SK-N-SH (cell line): ENCODE measurements at regions not wholly inside any gene's neighbourhood (a gene's known extent, or its start where the extent isn't known, plus 50 kb on each side); places are given as distances from the start of the nearest gene placed in this dataset.

Experiments used
- CTCF ChIP-seq: fragments of 200-600 bp; sonication (generic); IDR thresholded peaks from 2 replicates; pipeline ENCODE4 v1.6.1; 2017; ENCODE audit warnings: antibody characterized with exemption, mild to moderate bottlenecking, moderate library complexity
- GATA2 ChIP-seq: sonication (generic); formaldehyde crosslinking; IDR thresholded peaks from 2 replicates; pipeline ENCODE4 v1.5.0; 2020; ENCODE audit warnings: mild to moderate bottlenecking, missing genetic modification reagents
- YY1 ChIP-seq: IDR thresholded peaks from 2 replicates; pipeline ENCODE4 v1.4.0; 2012; ENCODE audit warnings: low read depth, mild to moderate bottlenecking
- TF ChIP-seq, protein P1 (sequence below): fragments of 150-350 bp; IDR thresholded peaks from 2 replicates; pipeline ENCODE4 v1.6.1; 2017; ENCODE audit warnings: antibody characterized with exemption, low read length, low read depth, borderline replicate concordance

DNA sequence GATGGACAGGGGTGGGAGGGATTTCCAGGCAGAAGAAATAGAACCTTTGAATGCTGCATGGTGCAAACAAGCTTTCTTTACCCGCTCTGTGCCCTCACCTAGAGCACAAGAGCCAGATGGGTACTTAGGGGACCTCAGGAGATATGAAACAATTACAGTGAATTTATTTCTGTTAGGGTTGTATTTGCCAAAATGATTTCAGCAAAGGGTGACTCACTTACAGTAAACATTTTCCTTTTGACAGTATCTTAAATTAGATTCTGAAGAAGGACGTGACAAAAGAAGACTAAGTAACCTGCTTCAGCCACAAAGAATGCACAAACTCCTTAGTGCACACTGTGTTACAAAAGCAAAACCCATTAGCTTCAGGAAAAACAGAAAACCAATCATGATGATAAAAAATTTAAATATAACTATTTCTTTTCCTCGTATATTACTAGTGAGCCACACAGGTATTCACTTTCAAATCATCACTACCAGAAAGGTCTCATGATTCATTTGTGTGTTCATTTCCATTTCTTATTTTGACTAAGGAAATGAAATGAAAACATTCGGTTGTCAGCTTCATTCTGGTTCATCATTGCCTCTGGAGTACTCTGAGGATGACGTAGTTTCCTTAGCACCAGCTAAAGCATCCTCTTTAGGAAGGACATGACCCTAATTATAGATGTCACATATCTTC is 158.8 kb downstream of the NHLRC3 start:
- TF ChIP-seq YY1 (no peak), CTCF (no peak), GATA2 (no peak)
- TF ChIP-seq, protein P1, sequence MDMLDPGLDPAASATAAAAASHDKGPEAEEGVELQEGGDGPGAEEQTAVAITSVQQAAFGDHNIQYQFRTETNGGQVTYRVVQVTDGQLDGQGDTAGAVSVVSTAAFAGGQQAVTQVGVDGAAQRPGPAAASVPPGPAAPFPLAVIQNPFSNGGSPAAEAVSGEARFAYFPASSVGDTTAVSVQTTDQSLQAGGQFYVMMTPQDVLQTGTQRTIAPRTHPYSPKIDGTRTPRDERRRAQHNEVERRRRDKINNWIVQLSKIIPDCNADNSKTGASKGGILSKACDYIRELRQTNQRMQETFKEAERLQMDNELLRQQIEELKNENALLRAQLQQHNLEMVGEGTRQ, result no peak
